ENCODE measurements at regions not wholly inside any gene's neighbourhood (a gene's known extent, or its start where the extent isn't known, plus 50 kb on each side); places are given as distances from the start of the nearest gene placed in this dataset.
"Not testable (repeated sequence)": the region's sequence is repeated elsewhere in the genome, so short reads cannot be mapped to it uniquely, and the experiment has no call there.

- TF ChIP-seq MAX (IDR thresholded peaks at IDR 0.05; ENCODE audit: low read depth, low read length) (no peak), CTCF (IDR thresholded peaks at IDR 0.05; ENCODE audit: low read depth, low read length) (no peak), MYC (IDR thresholded peaks at IDR 0.05; ENCODE audit: low read depth, low read length) (no peak), POLR2A (IDR thresholded peaks at IDR 0.05; ENCODE audit: extremely low read depth, insufficient read length) (no peak)
- no peak overlapping the region for H3K4me3 ChIP-seq (ENCODE audit: low read depth, low read length)
- DNase-seq (ENCODE audit: low read depth), result no peak
Measured at GRCh38 chr9:1550636-1551035, 464.5 kb upstream of the SMARCA2 start.

GRCh38 chr9:1554081-1555035 is 460.8 kb upstream of the SMARCA2 start:
- H3K4me3 ChIP-seq (ENCODE audit: low read depth, low read length), result no peak overlapping the region
- no peak for TF ChIP-seq CTCF (IDR thresholded peaks at IDR 0.05; ENCODE audit: low read depth, low read length)
- no peak for TF ChIP-seq POLR2A (IDR thresholded peaks at IDR 0.05; ENCODE audit: extremely low read depth, insufficient read length)
- no peak for TF ChIP-seq MAX (IDR thresholded peaks at IDR 0.05; ENCODE audit: low read depth, low read length)
- TF ChIP-seq MYC (IDR thresholded peaks at IDR 0.05; ENCODE audit: low read depth, low read length), result no peak
- DNase-seq (ENCODE audit: low read depth), result no peak

GRCh38 chr9:1558666-1559065 is 456.5 kb upstream of the SMARCA2 start:
- not testable (repeated sequence) for H3K4me3 ChIP-seq (ENCODE audit: low read depth, low read length); DNase-seq (ENCODE audit: low read depth)

- H3K4me3 ChIP-seq (ENCODE audit: low read depth, low read length), result no peak overlapping the region
- TF ChIP-seq MAX (IDR thresholded peaks at IDR 0.05; ENCODE audit: low read depth, low read length), result no peak
- no peak for TF ChIP-seq POLR2A (IDR thresholded peaks at IDR 0.05; ENCODE audit: extremely low read depth, insufficient read length)
- no peak for TF ChIP-seq CTCF (IDR thresholded peaks at IDR 0.05; ENCODE audit: low read depth, low read length)
- no peak for TF ChIP-seq MYC (IDR thresholded peaks at IDR 0.05; ENCODE audit: low read depth, low read length)
- no peak for DNase-seq (ENCODE audit: low read depth)
Measured at GRCh38 chr9:1575939-1576338, 439.2 kb upstream of the SMARCA2 start.

- TF ChIP-seq MAX (IDR thresholded peaks at IDR 0.05; ENCODE audit: low read depth, low read length), result no peak
- no peak for TF ChIP-seq POLR2A (IDR thresholded peaks at IDR 0.05; ENCODE audit: extremely low read depth, insufficient read length)
- TF ChIP-seq CTCF (IDR thresholded peaks at IDR 0.05; ENCODE audit: low read depth, low read length), result no peak
- no peak for TF ChIP-seq MYC (IDR thresholded peaks at IDR 0.05; ENCODE audit: low read depth, low read length)
- DNase-seq (ENCODE audit: low read depth), result no peak
- H3K4me3 ChIP-seq (ENCODE audit: low read depth, low read length), result no peak overlapping the region
Measured at GRCh38 chr9:1580215-1580614, 434.9 kb upstream of the SMARCA2 start.

- H3K4me3 ChIP-seq (ENCODE audit: low read depth, low read length), result no peak overlapping the region
- no peak for TF ChIP-seq CTCF (IDR thresholded peaks at IDR 0.05; ENCODE audit: low read depth, low read length)
- TF ChIP-seq MYC (IDR thresholded peaks at IDR 0.05; ENCODE audit: low read depth, low read length), result no peak
- TF ChIP-seq POLR2A (IDR thresholded peaks at IDR 0.05; ENCODE audit: extremely low read depth, insufficient read length), result no peak
- no peak for TF ChIP-seq MAX (IDR thresholded peaks at IDR 0.05; ENCODE audit: low read depth, low read length)
- DNase-seq (ENCODE audit: low read depth), result no peak
Measured at GRCh38 chr9:1581926-1582325, 433.2 kb upstream of the SMARCA2 start.

Measured in NB4 (cell line).